ENCODE measurements at regions not wholly inside any gene's neighbourhood (a gene's known extent, or its start where the extent isn't known, plus 50 kb on each side); places are given as distances from the start of the nearest gene placed in this dataset.

- TF ChIP-seq, protein P1, sequence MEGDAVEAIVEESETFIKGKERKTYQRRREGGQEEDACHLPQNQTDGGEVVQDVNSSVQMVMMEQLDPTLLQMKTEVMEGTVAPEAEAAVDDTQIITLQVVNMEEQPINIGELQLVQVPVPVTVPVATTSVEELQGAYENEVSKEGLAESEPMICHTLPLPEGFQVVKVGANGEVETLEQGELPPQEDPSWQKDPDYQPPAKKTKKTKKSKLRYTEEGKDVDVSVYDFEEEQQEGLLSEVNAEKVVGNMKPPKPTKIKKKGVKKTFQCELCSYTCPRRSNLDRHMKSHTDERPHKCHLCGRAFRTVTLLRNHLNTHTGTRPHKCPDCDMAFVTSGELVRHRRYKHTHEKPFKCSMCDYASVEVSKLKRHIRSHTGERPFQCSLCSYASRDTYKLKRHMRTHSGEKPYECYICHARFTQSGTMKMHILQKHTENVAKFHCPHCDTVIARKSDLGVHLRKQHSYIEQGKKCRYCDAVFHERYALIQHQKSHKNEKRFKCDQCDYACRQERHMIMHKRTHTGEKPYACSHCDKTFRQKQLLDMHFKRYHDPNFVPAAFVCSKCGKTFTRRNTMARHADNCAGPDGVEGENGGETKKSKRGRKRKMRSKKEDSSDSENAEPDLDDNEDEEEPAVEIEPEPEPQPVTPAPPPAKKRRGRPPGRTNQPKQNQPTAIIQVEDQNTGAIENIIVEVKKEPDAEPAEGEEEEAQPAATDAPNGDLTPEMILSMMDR (IDR thresholded peaks at IDR 0.05; ENCODE audit: low read length): no peak
- no peak for TF ChIP-seq EZH2 (optimal IDR thresholded peaks at IDR 0.05; ENCODE audit: low read depth, low read length)
These were observed 262.2 kb downstream of the IRX2 start for GRCh38 chr5:2489306-2489705.
